GM23338 (cell line): ENCODE measurements at regions not wholly inside any gene's neighbourhood (a gene's known extent, or its start where the extent isn't known, plus 50 kb on each side); places are given as distances from the start of the nearest gene placed in this dataset.

Source experiments
- ATAC-seq: fragments of 200-7000 bp; cut with Tn5 transposase; 3 replicates; pipeline ENCODE4 v1.9.1; 2020
- DNase-seq: peaks from one replicate; pipeline ENCODE4 v3.0.0-alpha.2; 2015; ENCODE audit warnings: low spot score
- H2AFZ ChIP-seq: fragments of 200-600 bp; sonication (generic); 2 replicates; pipeline ENCODE4 v1.8.0; 2016; ENCODE audit warnings: antibody characterized with exemption, mild to moderate bottlenecking, moderate library complexity
- H3F3A ChIP-seq: fragments of 200-600 bp; sonication (generic); replicated peaks from 2 replicates; pipeline ENCODE4 v1.8.0; 2017; ENCODE audit warnings: antibody characterized with exemption, mixed run types, low read depth
- H3K27ac ChIP-seq: fragments of 200-600 bp; sonication (generic); 2 replicates; pipeline ENCODE4 v1.6.1; 2016; ENCODE audit warnings: low read depth
- H3K27me3 ChIP-seq: fragments of 200-600 bp; sonication (generic); 2 replicates; pipeline ENCODE4 v1.8.0; 2016; ENCODE audit warnings: mild to moderate bottlenecking, mixed run types, moderate library complexity; ENCODE audit not compliant: insufficient read depth
- H3K36me3 ChIP-seq: fragments of 200-600 bp; sonication (generic); 2 replicates; pipeline ENCODE4 v1.8.0; 2016; ENCODE audit warnings: mild to moderate bottlenecking; ENCODE audit not compliant: insufficient read depth
- H3K4me1 ChIP-seq: fragments of 200-600 bp; sonication (generic); 2 replicates; pipeline ENCODE4 v1.8.0; 2016; ENCODE audit warnings: mild to moderate bottlenecking, moderate library complexity; ENCODE audit not compliant: insufficient read depth
- H3K4me2 ChIP-seq: fragments of 200-600 bp; sonication (generic); 2 replicates; pipeline ENCODE4 v1.7.1; 2017; ENCODE audit warnings: mixed run types
- H3K4me3 ChIP-seq: fragments of 200-600 bp; sonication (generic); 2 replicates; pipeline ENCODE4 v1.6.1; 2016; ENCODE audit warnings: mixed run types
- H3K79me2 ChIP-seq: fragments of 200-600 bp; sonication (generic); replicated peaks from 2 replicates; pipeline ENCODE4 v1.8.0; 2017; ENCODE audit warnings: mild to moderate bottlenecking; ENCODE audit not compliant: insufficient read depth
- H3K9me2 ChIP-seq: fragments of 200-600 bp; sonication (generic); 2 replicates; pipeline ENCODE4 v1.8.0; 2017; ENCODE audit not compliant: insufficient read depth
- H4K20me1 ChIP-seq: fragments of 200-600 bp; sonication (generic); replicated peaks from 2 replicates; pipeline ENCODE4 v1.8.0; 2017; ENCODE audit warnings: mild to moderate bottlenecking; ENCODE audit not compliant: insufficient read depth
- H3K27ac Mint-ChIP-seq: 2 replicates; pipeline ENCODE4 v1.8.0; 2020; ENCODE audit warnings: inconsistent platforms, mild to moderate bottlenecking, moderate library complexity, mixed read lengths
- H3K27me3 Mint-ChIP-seq: 3 replicates; pipeline ENCODE4 v1.8.0; 2022; ENCODE audit warnings: low read depth, mild to moderate bottlenecking, moderate library complexity, mixed read lengths, inconsistent platforms; ENCODE audit not compliant: insufficient read depth, poor library complexity
- H3K36me3 Mint-ChIP-seq: 3 replicates; pipeline ENCODE4 v1.8.0; 2021; ENCODE audit warnings: low read depth, mild to moderate bottlenecking, inconsistent platforms, moderate library complexity, mixed read lengths
- H3K4me1 Mint-ChIP-seq: 3 replicates; pipeline ENCODE4 v1.8.0; 2020; ENCODE audit warnings: mild to moderate bottlenecking, inconsistent platforms, mixed read lengths
- H3K4me3 Mint-ChIP-seq: 3 replicates; pipeline ENCODE4 v1.8.0; 2021; ENCODE audit warnings: moderate library complexity, mild to moderate bottlenecking, inconsistent platforms, mixed read lengths
- H3K9me3 Mint-ChIP-seq: 3 replicates; pipeline ENCODE4 v1.8.0; 2020; ENCODE audit warnings: moderate library complexity, mild to moderate bottlenecking, inconsistent platforms, mixed read lengths
- CREB1 ChIP-seq: fragments of 250-450 bp; sonication (Bioruptor Pico); IDR thresholded peaks from 2 replicates; pipeline ENCODE4 v1.5.0; 2020; ENCODE audit warnings: low read depth, mild to moderate bottlenecking, moderate library complexity
- EZH2 ChIP-seq: fragments of 200-600 bp; sonication (generic); IDR thresholded peaks from one replicate; pipeline ENCODE4 v1.8.0; 2017; ENCODE audit warnings: antibody characterized with exemption, mild to moderate bottlenecking, low read depth; ENCODE audit not compliant: unreplicated experiment
- EZH2phosphoT487 ChIP-seq: fragments of 200-600 bp; sonication (generic); IDR thresholded peaks from one replicate; pipeline ENCODE4 v1.8.1; 2018; ENCODE audit warnings: antibody characterized with exemption; ENCODE audit not compliant: unreplicated experiment
- JUNB ChIP-seq: IDR thresholded peaks from one replicate; pipeline ENCODE4 v1.6.1; 2016; ENCODE audit warnings: antibody characterized with exemption; ENCODE audit not compliant: unreplicated experiment
- NANOG ChIP-seq: IDR thresholded peaks from 2 replicates; pipeline ENCODE4 v1.6.1; 2016; ENCODE audit warnings: antibody characterized with exemption, borderline replicate concordance
- POLR2AphosphoS5 ChIP-seq: IDR thresholded peaks from 2 replicates; pipeline ENCODE4 v1.6.1; 2016; ENCODE audit warnings: antibody characterized with exemption, low read depth
- REST ChIP-seq: IDR thresholded peaks from one replicate; pipeline ENCODE4 v1.6.1; 2018; ENCODE audit warnings: antibody characterized with exemption; ENCODE audit not compliant: unreplicated experiment
- STAT1 ChIP-seq: IDR thresholded peaks from one replicate; pipeline ENCODE4 v1.6.1; 2016; ENCODE audit warnings: antibody characterized with exemption; ENCODE audit not compliant: unreplicated experiment
- ZNF114 ChIP-seq: fragments of 250-450 bp; sonication (Bioruptor Pico); IDR thresholded peaks from 2 replicates; pipeline ENCODE4 v1.5.0; 2020; ENCODE audit warnings: mild to moderate bottlenecking, moderate library complexity
- ZNF331 ChIP-seq: fragments of 250-450 bp; sonication (Bioruptor Pico); IDR thresholded peaks from 2 replicates; pipeline ENCODE4 v1.5.0; 2020; ENCODE audit warnings: low read depth, mild to moderate bottlenecking, moderate library complexity
- TF ChIP-seq, protein P1 (sequence below): fragments of 250-450 bp; sonication (Bioruptor Pico); IDR thresholded peaks from 2 replicates; pipeline ENCODE4 v1.5.0; 2020; ENCODE audit warnings: mild to moderate bottlenecking, moderate library complexity
- TF ChIP-seq, protein P2 (sequence below): IDR thresholded peaks from 2 replicates; pipeline ENCODE4 v1.6.1; 2016; ENCODE audit warnings: antibody characterized with exemption
- TF ChIP-seq, protein P3 (sequence below), 2 experiments: fragments of 200-600 bp in 1 of 2; sonication (generic) in 1 of 2; conservative IDR thresholded peaks; 2 replicates each; pipeline versions ENCODE4 v1.5.1 to v1.6.1; 2016 to 2017; ENCODE audit warnings: antibody characterized with exemption in 2 of 2, low read depth in 2 of 2, mild to moderate bottlenecking in 2 of 2, moderate library complexity in 1 of 2

DNA sequence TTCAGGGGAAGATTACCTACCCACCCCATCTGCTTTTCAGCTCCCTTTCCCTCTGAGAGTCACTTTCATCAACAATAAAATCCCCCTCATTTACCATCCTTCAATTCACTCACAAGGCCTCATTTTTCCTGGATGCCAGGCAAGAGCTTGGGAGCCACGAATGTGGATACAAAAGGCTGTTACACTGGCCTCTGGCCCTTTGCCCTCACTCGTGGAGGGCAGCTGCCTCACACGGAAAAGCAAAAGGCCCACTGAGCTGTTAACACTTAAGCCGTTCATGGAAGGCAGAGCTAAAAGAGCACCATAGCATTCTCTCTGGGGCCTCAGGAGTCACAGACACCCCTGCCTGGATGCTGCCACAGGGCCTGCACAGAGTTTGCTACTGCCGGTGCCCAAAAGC, 102.4 kb upstream of the TUSC7 start:
- peaks cover 9% of the 10 kb centered on the region; the same call in 1 of the 3 replicates for H3K36me3 Mint-ChIP-seq
- H3K36me3 ChIP-seq: no peaks in the 10 kb centered on the region
- no peaks in the 10 kb centered on the region for H3F3A ChIP-seq
- no peak overlapping the region for H3K4me3 Mint-ChIP-seq
- ATAC-seq: no peak
- H3K27ac Mint-ChIP-seq: no peak overlapping the region
- H2AFZ ChIP-seq: no peak overlapping the region
- H3K4me3 ChIP-seq: no peak overlapping the region
- DNase-seq: no peak
- no peaks in the 10 kb centered on the region for H3K27me3 ChIP-seq
- H3K9me3 Mint-ChIP-seq: peaks cover 12% of the 10 kb centered on the region
- no peaks in the 10 kb centered on the region for H3K27me3 Mint-ChIP-seq
- H3K4me1 ChIP-seq: no peaks in the 10 kb centered on the region
- H3K4me2 ChIP-seq: no peak overlapping the region
- no peak overlapping the region for H3K27ac ChIP-seq
- no peaks in the 10 kb centered on the region for H4K20me1 ChIP-seq
- no peaks in the 10 kb centered on the region for H3K79me2 ChIP-seq
- TF ChIP-seq NANOG: no peak
- no peak for TF ChIP-seq REST
- TF ChIP-seq POLR2AphosphoS5: no peak
- no peak for TF ChIP-seq ZNF114 (CRISPR knock-in tag)
- TF ChIP-seq EZH2: no peak
- no peak for TF ChIP-seq ZNF331 (CRISPR knock-in tag)
- no peak for TF ChIP-seq JUNB
- no peak for TF ChIP-seq STAT1
- TF ChIP-seq, protein P1, sequence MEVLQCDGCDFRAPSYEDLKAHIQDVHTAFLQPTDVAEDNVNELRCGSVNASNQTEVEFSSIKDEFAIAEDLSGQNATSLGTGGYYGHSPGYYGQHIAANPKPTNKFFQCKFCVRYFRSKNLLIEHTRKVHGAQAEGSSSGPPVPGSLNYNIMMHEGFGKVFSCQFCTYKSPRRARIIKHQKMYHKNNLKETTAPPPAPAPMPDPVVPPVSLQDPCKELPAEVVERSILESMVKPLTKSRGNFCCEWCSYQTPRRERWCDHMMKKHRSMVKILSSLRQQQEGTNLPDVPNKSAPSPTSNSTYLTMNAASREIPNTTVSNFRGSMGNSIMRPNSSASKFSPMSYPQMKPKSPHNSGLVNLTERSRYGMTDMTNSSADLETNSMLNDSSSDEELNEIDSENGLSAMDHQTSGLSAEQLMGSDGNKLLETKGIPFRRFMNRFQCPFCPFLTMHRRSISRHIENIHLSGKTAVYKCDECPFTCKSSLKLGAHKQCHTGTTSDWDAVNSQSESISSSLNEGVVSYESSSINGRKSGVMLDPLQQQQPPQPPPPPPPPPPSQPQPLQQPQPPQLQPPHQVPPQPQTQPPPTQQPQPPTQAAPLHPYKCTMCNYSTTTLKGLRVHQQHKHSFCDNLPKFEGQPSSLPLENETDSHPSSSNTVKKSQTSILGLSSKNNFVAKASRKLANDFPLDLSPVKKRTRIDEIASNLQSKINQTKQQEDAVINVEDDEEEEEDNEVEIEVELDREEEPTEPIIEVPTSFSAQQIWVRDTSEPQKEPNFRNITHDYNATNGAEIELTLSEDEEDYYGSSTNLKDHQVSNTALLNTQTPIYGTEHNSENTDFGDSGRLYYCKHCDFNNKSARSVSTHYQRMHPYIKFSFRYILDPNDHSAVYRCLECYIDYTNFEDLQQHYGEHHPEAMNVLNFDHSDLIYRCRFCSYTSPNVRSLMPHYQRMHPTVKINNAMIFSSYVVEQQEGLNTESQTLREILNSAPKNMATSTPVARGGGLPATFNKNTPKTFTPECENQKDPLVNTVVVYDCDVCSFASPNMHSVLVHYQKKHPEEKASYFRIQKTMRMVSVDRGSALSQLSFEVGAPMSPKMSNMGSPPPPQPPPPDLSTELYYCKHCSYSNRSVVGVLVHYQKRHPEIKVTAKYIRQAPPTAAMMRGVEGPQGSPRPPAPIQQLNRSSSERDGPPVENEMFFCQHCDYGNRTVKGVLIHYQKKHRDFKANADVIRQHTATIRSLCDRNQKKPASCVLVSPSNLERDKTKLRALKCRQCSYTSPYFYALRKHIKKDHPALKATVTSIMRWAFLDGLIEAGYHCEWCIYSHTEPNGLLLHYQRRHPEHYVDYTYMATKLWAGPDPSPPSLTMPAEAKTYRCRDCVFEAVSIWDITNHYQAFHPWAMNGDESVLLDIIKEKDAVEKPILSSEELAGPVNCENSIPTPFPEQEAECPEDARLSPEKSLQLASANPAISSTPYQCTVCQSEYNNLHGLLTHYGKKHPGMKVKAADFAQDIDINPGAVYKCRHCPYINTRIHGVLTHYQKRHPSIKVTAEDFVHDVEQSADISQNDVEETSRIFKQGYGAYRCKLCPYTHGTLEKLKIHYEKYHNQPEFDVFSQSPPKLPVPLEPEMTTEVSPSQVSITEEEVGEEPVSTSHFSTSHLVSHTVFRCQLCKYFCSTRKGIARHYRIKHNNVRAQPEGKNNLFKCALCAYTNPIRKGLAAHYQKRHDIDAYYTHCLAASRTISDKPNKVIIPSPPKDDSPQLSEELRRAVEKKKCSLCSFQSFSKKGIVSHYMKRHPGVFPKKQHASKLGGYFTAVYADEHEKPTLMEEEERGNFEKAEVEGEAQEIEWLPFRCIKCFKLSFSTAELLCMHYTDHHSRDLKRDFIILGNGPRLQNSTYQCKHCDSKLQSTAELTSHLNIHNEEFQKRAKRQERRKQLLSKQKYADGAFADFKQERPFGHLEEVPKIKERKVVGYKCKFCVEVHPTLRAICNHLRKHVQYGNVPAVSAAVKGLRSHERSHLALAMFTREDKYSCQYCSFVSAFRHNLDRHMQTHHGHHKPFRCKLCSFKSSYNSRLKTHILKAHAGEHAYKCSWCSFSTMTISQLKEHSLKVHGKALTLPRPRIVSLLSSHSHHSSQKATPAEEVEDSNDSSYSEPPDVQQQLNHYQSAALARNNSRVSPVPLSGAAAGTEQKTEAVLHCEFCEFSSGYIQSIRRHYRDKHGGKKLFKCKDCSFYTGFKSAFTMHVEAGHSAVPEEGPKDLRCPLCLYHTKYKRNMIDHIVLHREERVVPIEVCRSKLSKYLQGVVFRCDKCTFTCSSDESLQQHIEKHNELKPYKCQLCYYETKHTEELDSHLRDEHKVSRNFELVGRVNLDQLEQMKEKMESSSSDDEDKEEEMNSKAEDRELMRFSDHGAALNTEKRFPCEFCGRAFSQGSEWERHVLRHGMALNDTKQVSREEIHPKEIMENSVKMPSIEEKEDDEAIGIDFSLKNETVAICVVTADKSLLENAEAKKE (CRISPR knock-in tag): no peak
- TF ChIP-seq CREB1 (CRISPR knock-in tag): no peak
- TF ChIP-seq, protein P2, sequence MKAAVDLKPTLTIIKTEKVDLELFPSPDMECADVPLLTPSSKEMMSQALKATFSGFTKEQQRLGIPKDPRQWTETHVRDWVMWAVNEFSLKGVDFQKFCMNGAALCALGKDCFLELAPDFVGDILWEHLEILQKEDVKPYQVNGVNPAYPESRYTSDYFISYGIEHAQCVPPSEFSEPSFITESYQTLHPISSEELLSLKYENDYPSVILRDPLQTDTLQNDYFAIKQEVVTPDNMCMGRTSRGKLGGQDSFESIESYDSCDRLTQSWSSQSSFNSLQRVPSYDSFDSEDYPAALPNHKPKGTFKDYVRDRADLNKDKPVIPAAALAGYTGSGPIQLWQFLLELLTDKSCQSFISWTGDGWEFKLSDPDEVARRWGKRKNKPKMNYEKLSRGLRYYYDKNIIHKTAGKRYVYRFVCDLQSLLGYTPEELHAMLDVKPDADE: no peak
- TF ChIP-seq EZH2phosphoT487: no peak
- TF ChIP-seq, protein P3, sequence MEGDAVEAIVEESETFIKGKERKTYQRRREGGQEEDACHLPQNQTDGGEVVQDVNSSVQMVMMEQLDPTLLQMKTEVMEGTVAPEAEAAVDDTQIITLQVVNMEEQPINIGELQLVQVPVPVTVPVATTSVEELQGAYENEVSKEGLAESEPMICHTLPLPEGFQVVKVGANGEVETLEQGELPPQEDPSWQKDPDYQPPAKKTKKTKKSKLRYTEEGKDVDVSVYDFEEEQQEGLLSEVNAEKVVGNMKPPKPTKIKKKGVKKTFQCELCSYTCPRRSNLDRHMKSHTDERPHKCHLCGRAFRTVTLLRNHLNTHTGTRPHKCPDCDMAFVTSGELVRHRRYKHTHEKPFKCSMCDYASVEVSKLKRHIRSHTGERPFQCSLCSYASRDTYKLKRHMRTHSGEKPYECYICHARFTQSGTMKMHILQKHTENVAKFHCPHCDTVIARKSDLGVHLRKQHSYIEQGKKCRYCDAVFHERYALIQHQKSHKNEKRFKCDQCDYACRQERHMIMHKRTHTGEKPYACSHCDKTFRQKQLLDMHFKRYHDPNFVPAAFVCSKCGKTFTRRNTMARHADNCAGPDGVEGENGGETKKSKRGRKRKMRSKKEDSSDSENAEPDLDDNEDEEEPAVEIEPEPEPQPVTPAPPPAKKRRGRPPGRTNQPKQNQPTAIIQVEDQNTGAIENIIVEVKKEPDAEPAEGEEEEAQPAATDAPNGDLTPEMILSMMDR (conservative IDR thresholded peaks at IDR 0.05; ENCODE audit: low read depth in 2 of 2): no peak
- no peaks in the 10 kb centered on the region for H3K4me1 Mint-ChIP-seq
- no peaks in the 10 kb centered on the region for H3K9me2 ChIP-seq
